LHCN-M2 (cell line): ENCODE measurements at regions not wholly inside any gene's neighbourhood (a gene's known extent, or its start where the extent isn't known, plus 50 kb on each side); places are given as distances from the start of the nearest gene placed in this dataset.
A peak's percentile ranks its signal among the peaks of the same experiment; 100 is the strongest.
"Not testable (repeated sequence)": the region's sequence is repeated elsewhere in the genome, so short reads cannot be mapped to it uniquely, and the experiment has no call there.

ENCODE experiments used
- DNase-seq: peaks from one replicate; pipeline ENCODE4 v3.0.0-alpha.2; 2012; ENCODE audit warnings: low read depth

DNA sequence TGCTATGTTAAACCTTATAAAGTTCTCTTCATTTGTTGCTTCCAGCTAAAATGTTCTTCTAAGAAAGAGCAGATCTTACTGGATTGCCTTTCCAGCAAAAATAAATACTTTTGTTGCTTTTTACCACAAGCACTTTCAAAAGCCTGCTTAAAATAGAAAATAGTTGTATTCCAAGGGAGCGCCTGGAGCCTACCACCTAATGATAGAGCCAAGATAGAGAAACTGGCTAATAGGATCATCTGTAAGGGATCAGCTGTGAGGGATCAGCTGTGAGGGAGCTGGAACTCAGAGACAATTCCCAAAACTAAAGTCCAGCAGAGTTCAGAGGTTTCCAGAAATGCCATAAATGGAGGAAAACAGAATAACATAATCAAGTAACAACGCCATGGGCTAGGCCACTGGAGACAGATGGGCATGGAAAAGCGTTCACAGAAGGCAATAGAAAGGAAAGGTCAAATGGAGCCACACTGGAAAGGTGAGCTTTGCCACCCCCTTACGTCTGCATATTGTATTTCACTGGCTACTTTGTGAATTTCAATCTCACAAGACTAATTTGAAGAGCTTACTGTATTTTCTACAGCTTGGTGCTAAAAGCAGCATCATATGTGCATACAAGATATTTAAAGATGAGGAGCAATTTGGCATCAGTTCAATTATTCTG is 140.6 kb upstream of the TLE4 start:
- DNase-seq, result no peak

DNA sequence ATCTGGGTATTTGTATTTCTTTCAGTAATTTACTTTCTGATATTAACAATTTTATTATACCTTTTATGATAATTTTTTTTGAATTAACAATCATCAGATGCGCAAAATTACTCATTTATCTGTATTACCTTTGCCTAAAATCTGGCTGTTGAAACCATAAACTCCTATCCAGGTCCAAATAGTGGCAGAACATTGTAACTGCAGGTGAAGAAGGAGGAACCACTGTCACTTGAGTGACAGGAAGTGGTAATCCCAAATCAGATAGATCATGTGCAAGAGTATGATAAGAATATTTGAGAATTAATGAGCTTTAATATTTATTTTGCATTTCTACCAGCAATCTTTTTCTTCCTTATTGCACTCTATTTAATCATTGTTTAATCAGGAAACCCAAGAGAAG is 139.3 kb upstream of the TLE4 start:
- DNase-seq, result no peak

DNA sequence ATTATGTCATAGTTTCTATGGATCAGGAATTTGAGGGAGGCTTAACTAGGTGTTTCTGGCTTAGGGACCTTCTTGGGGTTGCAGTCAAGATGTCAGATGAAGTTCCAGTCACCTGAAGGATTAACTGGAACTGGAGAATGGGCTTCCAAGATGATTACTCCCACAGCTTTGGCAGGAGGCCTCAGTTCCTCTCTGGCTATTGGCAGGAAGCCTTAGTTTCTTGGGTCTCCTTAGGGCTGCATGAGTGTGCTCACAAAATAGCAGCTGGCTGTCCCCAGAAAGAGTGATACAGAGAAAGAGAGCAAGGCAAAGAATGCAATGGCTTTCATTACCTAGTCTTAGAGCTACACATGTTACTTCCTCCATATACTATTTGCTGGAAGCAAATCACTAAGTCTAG is 138.1 kb upstream of the TLE4 start:
- DNase-seq, result no peak

DNA sequence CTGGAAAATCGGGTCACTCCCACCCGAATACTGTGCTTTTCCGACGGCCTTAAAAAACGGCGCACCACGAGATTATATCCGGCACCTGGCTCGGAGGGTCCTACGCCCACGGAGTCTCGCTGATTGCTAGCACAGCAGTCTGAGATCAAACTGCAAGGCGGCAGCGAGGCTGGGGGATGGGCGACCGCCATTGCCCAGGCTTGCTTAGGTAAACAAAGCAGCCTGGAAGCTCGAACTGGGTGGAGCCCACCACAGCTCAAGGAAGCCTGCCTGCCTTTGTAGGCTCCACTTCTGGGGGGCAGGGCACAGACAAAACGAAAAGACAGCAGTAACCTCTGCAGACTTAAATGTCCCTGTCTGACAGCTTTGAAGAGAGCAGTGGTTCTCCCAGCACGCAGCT is 132.5 kb upstream of the TLE4 start:
- DNase-seq, result not testable (repeated sequence)

DNA sequence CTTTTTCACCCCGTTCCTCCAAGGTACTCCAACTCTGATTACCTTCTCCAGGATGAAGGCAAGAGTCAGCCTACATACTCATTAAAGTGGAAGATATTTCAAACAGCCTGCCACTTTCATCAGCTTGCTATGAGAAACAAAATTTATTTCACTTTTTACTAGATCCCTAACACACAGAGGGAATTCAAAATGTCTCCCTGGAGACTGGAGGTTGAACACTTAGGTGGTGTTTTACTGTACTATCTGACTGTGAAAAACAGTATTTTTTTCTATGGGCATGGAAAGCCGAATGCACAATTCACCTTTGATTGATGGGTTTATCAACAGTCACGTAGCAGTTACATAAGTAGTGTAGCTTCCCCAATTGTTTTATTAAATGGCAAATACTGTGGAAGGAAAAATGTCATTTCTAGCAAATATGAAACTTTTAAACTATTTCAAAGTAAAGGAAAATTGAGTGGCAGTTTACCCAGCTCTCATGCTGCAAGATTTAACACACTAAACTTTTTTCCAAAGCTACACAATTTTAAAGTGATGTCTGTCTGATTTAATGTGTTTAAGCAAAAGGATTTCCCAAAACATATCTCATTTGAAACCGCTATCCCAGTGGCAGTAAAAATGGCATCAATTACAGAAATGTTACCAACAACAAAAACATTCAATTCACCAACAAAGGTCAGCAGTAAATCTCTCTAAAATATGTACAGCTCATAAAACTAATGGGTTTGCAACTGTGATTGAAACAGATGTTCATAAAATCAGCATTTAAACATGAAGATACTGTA is 125.0 kb upstream of the TLE4 start:
- no peak for DNase-seq

DNA sequence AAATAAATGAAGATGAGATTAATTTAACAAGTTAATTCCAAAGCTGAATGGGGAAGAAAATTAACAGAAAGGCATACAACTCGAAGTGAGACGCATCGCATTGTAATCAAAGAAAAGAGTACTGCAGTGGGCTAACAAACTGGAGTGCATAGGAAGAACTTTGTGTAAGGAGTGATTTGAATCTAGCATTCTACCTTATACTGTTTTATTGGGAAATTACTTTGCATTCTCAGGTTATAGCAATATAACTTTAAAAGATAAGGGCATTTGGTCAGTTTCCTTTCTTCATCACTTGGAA is 124.5 kb upstream of the TLE4 start:
- no peak for DNase-seq

DNA sequence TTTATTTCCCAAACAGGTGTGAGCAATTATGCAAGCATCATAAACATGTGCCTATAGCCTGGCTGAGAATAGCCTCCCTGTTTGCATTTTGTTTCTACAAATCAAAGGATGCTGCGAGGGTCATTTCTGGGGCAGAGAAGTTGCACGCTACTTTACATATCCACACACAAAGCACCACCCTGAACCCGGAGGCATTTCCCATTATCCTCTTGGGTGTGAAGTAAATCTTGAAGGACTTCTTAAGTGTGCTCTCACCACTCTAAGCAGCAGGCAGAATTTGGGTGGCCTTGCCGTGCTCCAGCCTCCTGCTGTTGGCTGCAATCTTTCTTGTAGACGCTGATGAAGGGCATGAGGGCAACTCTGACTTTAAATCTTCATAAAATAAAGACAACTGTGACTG is 124.0 kb upstream of the TLE4 start:
- DNase-seq, result no peak

DNA sequence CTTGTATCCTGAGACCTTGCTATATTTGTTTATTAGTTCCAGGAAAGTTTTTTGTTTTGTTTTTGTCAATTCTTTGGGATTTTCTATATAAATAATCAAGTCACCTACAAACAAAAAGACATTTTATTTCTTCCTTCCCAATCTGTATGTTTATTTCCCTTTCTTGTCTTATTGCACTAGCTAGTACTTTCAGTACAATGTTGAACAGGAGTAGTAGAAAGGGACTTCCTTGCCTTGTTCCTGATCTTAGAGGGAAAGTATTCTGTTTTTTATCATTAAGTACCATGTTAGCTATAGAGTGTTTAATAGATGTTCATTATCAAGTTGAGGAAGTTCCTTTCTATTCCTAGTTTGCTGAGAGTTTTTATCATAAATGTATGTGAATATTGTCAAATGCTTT is 119.5 kb upstream of the TLE4 start:
- DNase-seq, result no peak

DNA sequence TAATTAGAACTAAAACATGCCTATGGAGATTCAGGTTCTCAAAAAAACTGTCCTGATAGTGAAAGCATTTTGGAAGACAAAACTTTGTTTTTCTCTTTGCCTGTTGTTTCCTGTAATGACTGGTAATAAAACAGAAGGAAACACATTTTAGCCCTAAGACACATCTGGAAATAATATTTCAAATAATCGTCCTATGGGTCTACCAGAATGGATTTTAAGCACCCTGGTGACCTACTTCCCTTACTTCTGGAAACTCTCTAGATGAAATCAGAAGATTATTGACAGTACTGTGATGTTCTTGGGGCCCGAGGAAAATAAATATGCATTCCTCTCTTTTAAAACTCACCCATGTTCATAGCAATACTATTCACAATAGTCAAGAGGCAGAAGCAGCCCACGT is 110.1 kb upstream of the TLE4 start:
- no peak for DNase-seq

DNA sequence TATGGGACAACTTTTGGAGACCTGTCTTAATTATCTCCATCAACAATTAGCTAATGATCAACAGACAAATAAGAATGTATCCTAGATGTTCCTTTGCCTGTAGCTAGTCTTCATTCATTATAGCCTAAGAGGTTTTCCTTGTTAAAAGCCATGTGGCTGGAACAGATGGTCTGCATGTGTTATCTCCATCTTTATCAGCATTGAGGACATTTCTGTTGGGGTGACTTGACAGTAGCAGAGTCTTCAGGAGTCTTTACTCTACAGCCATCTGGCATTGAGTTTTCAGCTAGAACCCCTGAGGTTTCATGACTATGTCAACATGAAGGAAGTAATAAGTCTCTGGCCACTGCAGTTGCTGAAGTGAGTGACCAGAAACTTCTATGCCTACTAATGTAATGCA is 106.6 kb upstream of the TLE4 start:
- no peak for DNase-seq

DNA sequence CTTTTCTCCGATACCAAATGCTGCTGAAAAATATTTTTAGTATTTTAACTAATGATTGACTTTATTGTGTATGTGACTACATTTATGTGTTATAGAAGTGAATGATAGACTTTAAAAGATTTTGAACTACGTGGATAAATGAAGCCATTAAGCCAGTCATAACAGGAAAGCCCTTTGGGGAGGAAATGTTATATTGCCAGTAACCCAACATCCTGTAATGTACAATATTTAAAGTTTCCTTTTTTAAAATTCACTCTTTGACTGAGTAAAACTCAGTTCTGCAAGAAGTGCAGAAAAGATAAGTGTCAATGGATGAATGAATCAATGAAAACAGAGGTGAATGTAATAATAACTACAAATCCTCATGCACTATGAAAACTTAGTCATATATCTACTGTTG is 102.6 kb upstream of the TLE4 start:
- no peak for DNase-seq

DNA sequence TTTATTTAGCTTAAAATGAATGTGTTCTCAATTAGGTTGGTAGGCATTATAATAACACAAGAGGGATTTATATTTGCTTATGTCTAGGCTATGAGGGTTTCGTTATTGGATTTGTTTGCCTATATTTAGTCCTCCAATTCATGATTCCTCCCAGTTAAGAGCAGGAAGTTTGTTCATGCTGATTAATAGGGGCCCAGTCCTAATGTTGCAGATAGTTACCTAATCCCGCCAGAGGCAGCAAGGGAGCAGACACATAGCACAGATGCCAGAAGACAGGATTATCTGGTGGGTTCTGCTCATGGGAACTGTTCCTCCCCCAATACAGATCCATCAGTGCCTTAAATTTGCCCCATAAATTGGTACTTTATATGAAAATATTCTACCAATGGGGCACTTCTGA is 100.8 kb upstream of the TLE4 start:
- no peak for DNase-seq

DNA sequence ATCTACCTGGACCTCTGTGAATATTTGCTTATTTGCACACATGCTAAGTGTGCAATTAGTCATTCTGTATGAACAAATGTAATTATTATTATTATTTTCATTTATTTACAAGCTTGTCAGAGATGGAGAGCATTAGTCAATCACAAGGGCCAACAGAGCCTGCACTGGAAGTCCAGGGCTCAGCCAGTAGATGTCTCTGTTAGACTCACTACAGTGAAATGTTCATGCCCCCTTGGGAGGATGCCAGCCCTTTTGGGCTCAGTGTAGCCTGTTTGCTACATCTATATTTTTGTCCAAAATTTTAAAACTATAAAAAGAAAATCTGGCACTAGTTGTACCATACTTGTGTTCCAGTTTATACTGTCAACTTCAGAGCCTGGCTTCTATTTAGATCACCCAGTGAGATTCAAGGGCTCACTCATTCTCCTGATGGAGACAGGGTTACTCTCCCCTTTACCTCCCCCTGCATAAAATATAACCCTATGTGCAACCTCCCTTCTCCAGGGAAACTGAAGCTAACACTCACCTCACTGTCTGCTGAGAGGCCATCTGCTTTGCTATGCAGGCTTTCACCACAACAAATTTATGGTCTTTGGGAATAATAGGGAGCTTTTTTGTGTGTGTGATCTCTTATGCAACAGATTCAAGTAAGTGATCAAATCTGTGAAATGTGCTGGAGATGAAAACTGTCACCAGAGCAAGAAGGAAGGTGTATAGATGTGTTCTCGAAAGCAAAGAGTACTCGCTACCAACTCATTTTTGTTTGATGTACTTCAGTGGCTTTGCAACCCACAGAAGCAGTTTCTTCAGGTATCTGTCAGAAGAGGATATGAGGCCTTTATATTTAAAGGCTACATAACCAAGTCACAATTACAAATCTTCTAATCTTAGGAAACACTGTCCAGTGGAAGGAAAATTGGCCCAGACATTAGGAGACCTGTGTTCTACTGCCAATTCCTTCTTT is 99.9 kb upstream of the TLE4 start:
- DNase-seq, result peak; percentile 79

DNA sequence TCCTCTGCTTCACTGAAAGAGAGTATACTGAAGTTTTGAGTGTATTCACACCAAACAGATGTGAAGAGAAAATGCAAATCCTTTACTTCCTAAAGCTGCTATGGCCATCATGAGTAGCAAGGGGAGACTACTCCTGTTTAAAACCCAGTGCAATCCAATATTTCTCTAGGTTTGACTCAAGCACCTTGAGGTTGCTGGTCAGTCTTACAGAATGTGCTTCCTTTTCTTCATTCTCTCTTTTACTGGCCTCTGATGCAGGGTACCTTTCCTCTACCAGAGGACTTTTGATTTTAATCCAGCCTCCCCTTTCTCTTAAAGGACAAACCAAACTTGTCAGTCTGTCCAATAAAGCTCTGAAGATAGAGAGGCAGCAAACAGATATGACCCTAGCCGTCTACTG is 98.1 kb upstream of the TLE4 start:
- DNase-seq, result no peak

DNA sequence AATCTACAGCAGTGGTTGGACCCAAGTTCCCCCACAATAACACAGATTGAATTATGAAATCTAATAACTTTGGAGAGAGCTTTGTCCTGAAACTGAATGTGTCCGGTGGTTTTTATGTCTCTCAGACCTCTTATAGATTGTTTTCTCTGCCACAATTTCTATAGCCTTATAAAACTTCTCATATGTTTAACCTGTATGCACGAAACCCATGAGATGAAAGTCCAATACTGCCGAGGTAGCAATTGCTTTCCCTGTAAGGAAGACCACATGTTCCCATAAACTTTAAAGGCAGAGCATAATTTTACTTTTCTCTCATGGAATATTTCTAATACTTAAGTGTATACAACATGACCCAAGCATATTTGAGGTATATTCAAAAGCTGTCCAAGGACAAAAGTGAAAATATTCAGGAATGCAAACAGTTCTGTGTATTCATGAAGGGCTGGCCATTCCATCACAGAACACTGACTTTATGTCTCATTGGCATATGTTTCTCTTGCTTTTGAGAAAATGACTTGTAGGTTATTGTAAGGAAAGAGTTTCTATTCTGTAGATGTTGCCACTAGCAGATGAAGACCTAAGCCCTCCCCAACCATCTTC is 94.4 kb upstream of the TLE4 start:
- no peak for DNase-seq

DNA sequence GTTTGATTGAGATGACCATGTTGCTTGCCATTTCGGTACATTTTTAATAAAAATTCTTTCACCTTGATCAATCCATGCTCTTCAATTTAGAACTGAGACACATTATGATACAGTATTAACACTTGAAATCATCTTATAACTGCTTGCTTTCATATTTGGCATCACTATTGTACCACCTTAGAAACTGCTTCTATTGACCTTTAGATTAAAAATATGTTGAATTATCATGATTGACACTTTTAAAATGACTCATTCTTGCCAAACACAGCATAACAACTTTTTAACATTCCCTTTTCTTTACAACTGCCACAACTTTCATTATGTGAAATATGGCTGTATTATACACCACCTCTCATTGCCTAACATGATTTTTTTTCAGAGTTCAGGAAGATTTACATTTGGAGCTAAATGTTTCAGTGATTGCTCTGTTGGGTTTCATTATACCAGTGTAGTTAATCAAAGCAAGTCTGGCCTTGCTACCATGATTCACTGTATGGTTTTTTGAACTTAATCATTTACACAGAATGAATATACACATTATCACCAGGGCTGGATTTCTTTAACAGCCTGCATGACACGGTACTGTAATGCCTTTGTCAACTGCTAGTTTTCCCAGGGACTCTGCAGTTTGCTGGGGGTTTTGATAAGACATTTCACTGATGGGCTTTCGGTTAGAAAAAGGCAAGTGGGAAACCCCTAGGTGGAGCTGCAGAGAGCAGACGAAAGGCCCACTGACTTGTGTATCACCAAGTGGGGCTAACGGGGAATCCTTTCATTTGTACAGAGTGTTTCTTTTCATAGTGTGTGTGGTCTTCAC is 93.6 kb upstream of the TLE4 start:
- peak; percentile 56 for DNase-seq

DNA sequence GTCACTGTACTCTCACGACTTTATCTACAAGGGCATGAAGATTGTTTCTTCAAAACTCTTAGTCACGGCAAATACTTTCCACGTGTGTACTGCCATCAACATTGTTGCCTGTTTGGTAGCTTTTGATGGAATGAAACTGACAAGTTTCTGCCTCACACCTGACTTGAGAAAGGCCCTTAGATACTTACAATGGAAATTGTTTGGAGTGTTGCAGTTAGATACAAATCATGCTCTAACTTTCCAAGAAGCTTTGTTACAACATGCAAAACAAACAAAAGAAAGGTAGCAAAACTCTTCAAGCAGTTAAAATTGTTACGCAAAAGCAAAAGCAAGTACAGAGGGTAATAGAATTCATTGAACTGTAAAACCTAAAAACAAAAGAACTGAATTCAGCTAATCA is 91.1 kb upstream of the TLE4 start:
- no peak for DNase-seq

DNA sequence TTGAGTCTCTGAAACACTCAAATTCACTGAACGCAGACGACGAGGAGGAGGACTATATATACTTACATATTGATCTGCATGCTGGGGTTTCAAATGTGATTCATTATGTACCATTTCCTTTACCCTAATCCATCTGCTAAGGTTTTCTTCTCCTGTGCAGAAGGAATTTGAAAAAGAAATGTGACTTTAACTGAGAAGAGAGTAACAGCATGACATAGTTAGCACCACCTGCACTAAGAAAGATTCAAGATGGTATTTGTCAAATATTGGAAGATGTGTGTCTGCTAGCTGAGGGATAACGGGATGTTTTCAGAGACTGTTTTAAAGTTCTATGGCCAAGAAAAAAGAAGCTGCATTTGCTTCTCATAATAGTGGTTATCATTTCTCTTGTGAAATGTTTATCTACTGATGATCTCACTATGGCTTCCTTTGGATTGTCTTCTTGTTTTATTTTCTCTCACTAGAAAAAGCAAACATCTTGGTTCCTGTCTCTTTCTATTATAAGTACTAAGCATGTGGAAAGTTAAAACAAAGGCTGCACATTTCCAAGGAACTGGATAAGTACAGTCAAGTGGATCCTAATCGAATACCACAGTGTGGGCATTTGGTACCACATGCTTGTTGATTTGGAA is 89.8 kb upstream of the TLE4 start:
- no peak for DNase-seq

DNA sequence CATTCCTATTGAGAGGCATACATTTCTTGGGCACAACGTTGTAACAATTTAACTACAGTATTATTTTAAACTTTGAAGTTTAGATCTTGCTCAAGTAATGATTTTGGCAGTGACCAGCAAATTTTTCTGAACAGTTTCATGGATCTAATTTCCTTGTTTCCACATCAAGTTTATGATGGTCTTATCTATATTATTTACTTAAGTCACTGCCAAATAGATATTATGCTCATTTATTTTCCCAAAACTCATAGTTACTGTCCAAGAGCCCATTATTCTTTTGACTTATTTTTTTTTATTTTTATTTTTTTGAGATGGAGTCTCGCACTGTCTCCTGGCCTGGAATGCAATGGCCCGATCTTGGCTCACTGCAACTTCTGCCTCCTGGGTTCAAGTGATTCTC is 86.5 kb upstream of the TLE4 start:
- DNase-seq, result no peak

DNA sequence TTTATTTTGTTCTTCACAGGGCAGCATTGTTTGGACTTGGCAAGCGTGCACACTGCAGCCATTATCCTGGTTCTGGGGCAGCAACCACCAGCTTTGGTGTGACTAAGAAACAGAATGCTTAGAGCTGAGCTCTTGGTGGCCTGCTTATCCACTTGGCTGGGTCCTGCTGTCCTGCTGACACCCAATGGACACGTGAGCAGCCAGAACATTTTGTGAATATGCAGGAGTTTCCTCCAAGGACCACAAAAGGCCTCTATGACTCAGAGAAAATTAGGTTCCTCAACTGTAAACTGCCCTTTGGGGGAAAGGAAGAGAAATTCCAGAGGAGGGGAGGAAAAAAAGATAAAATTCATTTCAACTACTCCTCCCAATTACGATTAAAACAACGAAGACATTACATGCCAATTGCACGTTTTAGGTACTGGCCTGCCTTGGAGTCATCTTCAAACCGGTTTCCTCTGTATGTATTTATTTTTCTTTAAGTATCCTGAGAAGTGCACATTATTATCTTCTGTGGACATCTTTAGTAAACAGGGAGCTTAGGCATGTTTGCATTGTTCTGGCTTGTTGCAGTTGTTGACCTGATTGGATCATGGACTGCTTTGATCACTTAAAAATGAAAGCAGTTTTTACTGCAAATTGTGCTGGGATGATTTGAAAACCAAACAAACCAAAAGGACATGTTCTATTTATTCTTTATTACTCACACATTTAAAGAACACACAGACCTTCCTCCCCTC is 82.3 kb upstream of the TLE4 start:
- DNase-seq, result peak; percentile 97
